NT2/D1 (cell line): ENCODE measurements at regions not wholly inside any gene's neighbourhood (a gene's known extent, or its start where the extent isn't known, plus 50 kb on each side); places are given as distances from the start of the nearest gene placed in this dataset.

Source experiments
- DNase-seq: peaks from one replicate; pipeline ENCODE4 v3.0.0-alpha.2; 2011; ENCODE audit warnings: low read depth, low spot score
- H3K27me3 ChIP-seq: 2 replicates; pipeline ENCODE4 v1.6.0; 2011; ENCODE audit warnings: mild to moderate bottlenecking; ENCODE audit not compliant: insufficient read length, insufficient read depth
- H3K36me3 ChIP-seq: 2 replicates; pipeline ENCODE4 v1.6.1; 2011; ENCODE audit warnings: mild to moderate bottlenecking, low read length, mixed read lengths; ENCODE audit not compliant: insufficient read depth, insufficient read length
- H3K4me1 ChIP-seq: 2 replicates; pipeline ENCODE4 v1.5.1; 2011; ENCODE audit not compliant: insufficient read depth, insufficient read length
- H3K4me3 ChIP-seq: 2 replicates; pipeline ENCODE4 v1.5.1; 2011; ENCODE audit warnings: low read depth; ENCODE audit not compliant: insufficient read length
- H3K9ac ChIP-seq: 2 replicates; pipeline ENCODE4 v1.6.0; 2011; ENCODE audit warnings: low read depth; ENCODE audit not compliant: insufficient read length
- H3K9me3 ChIP-seq: 2 replicates; pipeline ENCODE4 v1.5.1; 2011; ENCODE audit warnings: mild to moderate bottlenecking, low read length; ENCODE audit not compliant: insufficient read depth
- SUZ12 ChIP-seq: IDR thresholded peaks from 2 replicates; pipeline ENCODE4 v1.6.1; 2011; ENCODE audit not compliant: insufficient read length, insufficient read depth; ENCODE audit errors: extremely low read depth
- YY1 ChIP-seq: IDR thresholded peaks from 2 replicates; pipeline ENCODE4 v1.6.1; 2011; ENCODE audit not compliant: insufficient read length, insufficient read depth
- ZNF274 ChIP-seq: IDR thresholded peaks from 2 replicates; pipeline ENCODE4 v1.6.1; 2011; ENCODE audit warnings: mild to moderate bottlenecking, low read depth, low read length

DNA sequence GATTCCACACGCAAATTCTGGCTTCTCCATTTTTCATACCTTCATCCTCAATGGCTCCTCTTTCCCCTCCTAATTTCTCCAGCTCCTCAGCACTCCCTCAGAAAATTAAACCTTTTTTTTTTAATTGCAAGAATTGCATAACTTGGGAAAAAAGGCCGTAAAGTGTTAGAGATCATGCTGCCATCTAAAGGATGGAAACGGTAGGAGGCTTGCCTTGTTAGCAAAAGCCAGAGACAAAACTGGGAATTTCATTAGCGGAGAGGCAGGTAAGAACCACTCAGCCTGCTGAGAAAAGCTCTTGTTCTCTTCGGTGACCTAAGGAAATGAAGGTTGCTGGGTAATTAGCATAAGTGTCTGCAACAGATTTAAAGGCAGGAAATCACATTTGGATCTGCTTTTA is 204.3 kb downstream of the AEBP2 start:
- TF ChIP-seq SUZ12 (no peak), ZNF274 (no peak), YY1 (no peak)
- H3K9me3 ChIP-seq = peaks cover 11% of the 10 kb centered on the region; the same call in 1 of the 2 replicates
- H3K27me3 ChIP-seq = no peaks in the 10 kb centered on the region
- peak; percentile 95 for DNase-seq
- no peaks in the 10 kb centered on the region for H3K4me1 ChIP-seq
- no peak overlapping the region for H3K9ac ChIP-seq
- no peak overlapping the region for H3K4me3 ChIP-seq
- no peaks in the 10 kb centered on the region for H3K36me3 ChIP-seq

DNA sequence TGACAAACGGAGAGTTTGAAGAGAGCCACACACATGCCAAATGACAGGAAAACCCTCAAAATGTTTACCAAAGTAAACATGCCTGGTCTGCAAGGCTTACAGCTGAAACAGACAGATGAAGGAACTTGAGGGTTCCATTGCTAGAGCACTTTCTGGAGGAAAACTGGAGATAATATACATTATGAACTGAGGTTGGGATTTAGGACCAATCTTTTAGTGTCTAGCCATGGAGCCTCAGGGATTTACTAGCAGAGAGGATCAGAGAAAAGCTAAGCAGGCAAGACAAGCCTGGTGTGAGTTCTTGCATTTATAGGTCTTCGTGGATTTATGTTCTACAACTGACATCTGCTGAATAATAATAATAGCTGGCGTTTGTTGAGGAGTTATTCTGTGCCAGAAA is 205.3 kb downstream of the AEBP2 start:
- no peak for TF ChIP-seq SUZ12
- TF ChIP-seq YY1 = no peak
- no peak for TF ChIP-seq ZNF274
- Histone ChIP-seq H3K9ac (no peak overlapping the region), H3K4me3 (no peak overlapping the region), H3K27me3 (no peaks in the 10 kb centered on the region), H3K36me3 (no peaks in the 10 kb centered on the region), H3K9me3 (peaks cover 11% of the 10 kb centered on the region; the same call in 1 of the 2 replicates), H3K4me1 (no peaks in the 10 kb centered on the region)
- no peak for DNase-seq

DNA sequence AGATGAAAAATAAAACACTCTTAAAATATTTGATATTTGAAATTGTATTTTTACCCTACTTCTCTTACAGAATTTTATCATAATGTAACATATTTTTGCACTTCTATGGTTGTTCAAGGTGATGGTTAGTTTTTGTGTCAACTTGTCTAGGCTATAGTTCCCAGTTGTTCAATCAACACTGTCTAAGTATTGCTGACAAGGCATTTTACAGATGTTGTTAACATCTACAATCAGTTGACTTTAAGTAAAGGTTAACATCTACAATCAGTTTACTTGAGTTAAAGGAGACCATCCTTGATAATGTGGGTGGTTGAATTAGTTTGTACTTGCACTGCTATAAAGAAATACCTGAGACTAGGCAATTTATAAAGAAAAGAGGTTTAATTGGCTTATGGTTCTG is 206.5 kb downstream of the AEBP2 start:
- H3K27me3 ChIP-seq = no peaks in the 10 kb centered on the region
- H3K36me3 ChIP-seq = no peaks in the 10 kb centered on the region
- peaks cover 11% of the 10 kb centered on the region; the same call in 1 of the 2 replicates for H3K9me3 ChIP-seq
- TF ChIP-seq SUZ12 = no peak
- no peak for TF ChIP-seq ZNF274
- no peak overlapping the region for H3K9ac ChIP-seq
- no peak for DNase-seq
- no peaks in the 10 kb centered on the region for H3K4me1 ChIP-seq
- H3K4me3 ChIP-seq = no peak overlapping the region

DNA sequence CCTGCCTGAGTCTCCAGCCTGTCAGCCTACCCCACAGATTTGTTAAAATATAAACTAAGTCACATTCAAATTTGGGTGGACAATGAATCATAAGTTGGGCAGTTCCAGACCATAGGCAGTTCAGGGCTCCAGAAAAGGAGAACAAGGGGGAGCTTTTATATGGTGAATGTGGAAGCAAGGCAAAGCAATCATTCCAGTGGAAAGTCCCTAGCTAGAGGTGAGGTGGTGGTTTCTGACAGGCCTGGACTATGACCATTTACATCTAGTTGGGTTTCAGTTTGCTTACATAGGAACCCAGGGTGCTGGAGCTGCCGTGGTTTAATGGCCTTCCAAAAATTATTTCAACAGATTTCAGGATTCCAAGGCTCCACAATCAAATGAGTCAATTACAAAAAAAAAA is 207.3 kb downstream of the AEBP2 start:
- no peak for DNase-seq
- H3K27me3 ChIP-seq = no peaks in the 10 kb centered on the region
- no peak overlapping the region for H3K4me3 ChIP-seq
- no peak for TF ChIP-seq SUZ12
- no peak for TF ChIP-seq YY1
- TF ChIP-seq ZNF274 = no peak
- no peak overlapping the region for H3K9ac ChIP-seq
- H3K9me3 ChIP-seq = peaks cover 11% of the 10 kb centered on the region; the same call in 1 of the 2 replicates
- H3K36me3 ChIP-seq = no peaks in the 10 kb centered on the region
- H3K4me1 ChIP-seq = no peaks in the 10 kb centered on the region

DNA sequence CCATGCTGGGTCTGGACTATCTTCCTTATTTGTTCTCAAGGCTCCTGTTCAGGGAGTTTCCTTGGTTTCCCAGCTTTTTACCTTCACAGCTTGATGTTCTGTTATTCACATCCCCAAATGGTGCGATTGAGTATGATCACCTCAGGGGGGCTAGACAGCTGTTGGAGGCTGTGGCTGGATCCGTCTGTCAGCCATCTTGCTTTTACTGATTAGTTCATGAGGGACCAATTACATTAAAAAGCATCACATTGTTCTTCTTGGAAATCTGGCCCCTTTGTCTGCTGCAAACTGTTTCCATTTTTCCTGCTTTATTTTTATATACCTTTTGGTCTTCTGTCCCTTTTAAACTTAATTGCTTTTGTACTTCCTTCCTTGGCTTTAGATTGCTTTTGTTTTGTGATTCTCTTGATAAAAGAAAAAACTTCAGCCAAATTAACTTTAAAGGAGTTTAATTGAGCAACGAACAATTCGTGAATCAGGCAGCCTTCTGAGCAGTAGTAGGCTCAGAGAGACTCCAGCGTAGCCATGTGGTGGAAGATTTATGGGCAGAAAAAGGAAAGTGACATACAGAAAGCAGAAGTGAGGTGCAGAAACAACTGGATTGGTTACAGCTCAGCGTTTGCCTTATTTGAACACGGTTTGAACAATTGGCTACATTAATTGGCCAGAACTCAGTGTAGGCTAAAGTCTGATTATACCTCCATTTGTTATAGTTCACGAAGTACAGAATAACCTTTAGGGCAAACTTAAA is 208.7 kb downstream of the AEBP2 start:
- no peak overlapping the region for H3K4me3 ChIP-seq
- H3K9ac ChIP-seq = no peak overlapping the region
- H3K27me3 ChIP-seq = no peaks in the 10 kb centered on the region
- no peaks in the 10 kb centered on the region for H3K36me3 ChIP-seq
- no peaks in the 10 kb centered on the region for H3K4me1 ChIP-seq
- H3K9me3 ChIP-seq = peaks cover 11% of the 10 kb centered on the region; the same call in 1 of the 2 replicates
- no peak for DNase-seq
- no peak for TF ChIP-seq YY1
- TF ChIP-seq ZNF274 = no peak
- no peak for TF ChIP-seq SUZ12

DNA sequence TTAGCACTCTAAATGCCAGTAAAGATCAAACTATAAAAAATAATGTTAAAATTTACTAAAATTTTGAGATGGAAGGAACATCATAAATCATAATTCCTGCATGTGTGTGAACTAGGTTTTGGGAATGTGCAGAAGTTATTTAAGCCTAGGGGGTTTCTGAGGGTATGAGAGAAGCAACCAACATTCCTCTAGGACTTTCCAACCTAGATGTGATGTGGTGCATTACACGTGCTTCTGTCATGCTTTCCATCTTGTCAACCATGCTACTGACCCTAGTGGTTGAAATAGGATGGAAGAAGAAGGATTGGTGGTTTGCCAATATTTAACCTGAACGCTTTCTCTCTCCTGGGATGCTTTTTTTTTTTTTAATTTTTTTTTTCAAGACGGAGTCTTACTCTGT is 209.3 kb downstream of the AEBP2 start:
- H3K27me3 ChIP-seq = no peaks in the 10 kb centered on the region
- H3K9me3 ChIP-seq = peaks cover 11% of the 10 kb centered on the region; the same call in 1 of the 2 replicates
- H3K4me1 ChIP-seq = no peaks in the 10 kb centered on the region
- DNase-seq = no peak
- no peaks in the 10 kb centered on the region for H3K36me3 ChIP-seq
- H3K4me3 ChIP-seq = no peak overlapping the region
- no peak overlapping the region for H3K9ac ChIP-seq
- TF ChIP-seq ZNF274 = no peak
- no peak for TF ChIP-seq SUZ12
- no peak for TF ChIP-seq YY1

DNA sequence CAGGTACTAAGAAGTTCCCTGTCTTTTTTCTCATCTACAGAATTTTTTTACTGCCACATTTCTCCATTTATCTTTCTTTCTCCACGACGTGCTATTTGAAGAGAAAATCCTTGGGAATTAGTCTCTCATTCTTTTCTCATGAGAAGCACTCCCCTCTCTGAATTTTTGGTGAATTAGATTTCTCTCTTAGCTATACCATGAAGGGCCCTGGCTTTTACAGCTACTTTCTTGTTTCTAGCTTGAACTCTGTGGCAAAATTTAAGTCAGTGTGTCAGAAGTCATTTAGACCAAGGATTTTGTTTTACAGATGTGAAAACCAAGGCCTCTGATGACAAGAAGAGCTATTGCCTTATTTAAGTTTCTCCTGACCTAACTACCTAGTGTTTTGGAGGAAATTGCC is 213.1 kb downstream of the AEBP2 start:
- Histone ChIP-seq H3K4me3 (no peak overlapping the region), H3K9me3 (no peaks in the 10 kb centered on the region), H3K9ac (no peak overlapping the region), H3K4me1 (no peaks in the 10 kb centered on the region), H3K36me3 (no peaks in the 10 kb centered on the region), H3K27me3 (no peaks in the 10 kb centered on the region)
- no peak for DNase-seq
- TF ChIP-seq YY1 = no peak
- TF ChIP-seq ZNF274 = no peak
- TF ChIP-seq SUZ12 = no peak
